Neural cell (in vitro differentiated cells): ENCODE measurements at regions not wholly inside any gene's neighbourhood (a gene's known extent, or its start where the extent isn't known, plus 50 kb on each side); places are given as distances from the start of the nearest gene placed in this dataset.

ENCODE experiments used
- EP300 ChIP-seq: fragments of 450-650 bp; conservative IDR thresholded peaks from 2 replicates; pipeline ENCODE4 v1.6.1; 2014; ENCODE audit warnings: antibody characterized with exemption, mild to moderate bottlenecking, moderate library complexity; ENCODE audit not compliant: poor library complexity, severe bottlenecking
- RAD21 ChIP-seq: fragments of 450-650 bp; conservative IDR thresholded peaks from 2 replicates; pipeline ENCODE4 v1.6.1; 2014; ENCODE audit warnings: antibody characterized with exemption, mild to moderate bottlenecking, moderate library complexity

- TF ChIP-seq RAD21, result no peak
- TF ChIP-seq EP300, result no peak
These were observed 81.4 kb upstream of the XPO1 start for GRCh38 chr2:61619561-61619960.
